HG03175 (cell line): ENCODE measurements at regions not wholly inside any gene's neighbourhood (a gene's known extent, or its start where the extent isn't known, plus 50 kb on each side); places are given as distances from the start of the nearest gene placed in this dataset.
"Not testable (repeated sequence)": the region's sequence is repeated elsewhere in the genome, so short reads cannot be mapped to it uniquely, and the experiment has no call there.

Experiments used
- ATAC-seq: cut with Tn5 transposase; IDR thresholded peaks from one replicate; pipeline ENCODE4 v1.9.1; 2021; ENCODE audit warnings: mild to moderate bottlenecking, moderate library complexity; ENCODE audit not compliant: unreplicated experiment

GRCh38 chr7:37598824-37599223, 84.7 kb upstream of the GPR141 start:
- ATAC-seq: no peak

GRCh38 chr7:37601321-37601720, 82.2 kb upstream of the GPR141 start:
- ATAC-seq: no peak

- no peak for ATAC-seq
Observed at GRCh38 chr7:37604078-37604477, 79.5 kb upstream of the GPR141 start.

GRCh38 chr7:37617406-37617805, 66.2 kb upstream of the GPR141 start:
- ATAC-seq: not testable (repeated sequence)

- ATAC-seq: no peak
Observed at GRCh38 chr7:37633048-37633447, 50.5 kb upstream of the GPR141 start.
